ENCODE measurements at regions not wholly inside any gene's neighbourhood (a gene's known extent, or its start where the extent isn't known, plus 50 kb on each side); places are given as distances from the start of the nearest gene placed in this dataset.

- TF ChIP-seq, protein P1, sequence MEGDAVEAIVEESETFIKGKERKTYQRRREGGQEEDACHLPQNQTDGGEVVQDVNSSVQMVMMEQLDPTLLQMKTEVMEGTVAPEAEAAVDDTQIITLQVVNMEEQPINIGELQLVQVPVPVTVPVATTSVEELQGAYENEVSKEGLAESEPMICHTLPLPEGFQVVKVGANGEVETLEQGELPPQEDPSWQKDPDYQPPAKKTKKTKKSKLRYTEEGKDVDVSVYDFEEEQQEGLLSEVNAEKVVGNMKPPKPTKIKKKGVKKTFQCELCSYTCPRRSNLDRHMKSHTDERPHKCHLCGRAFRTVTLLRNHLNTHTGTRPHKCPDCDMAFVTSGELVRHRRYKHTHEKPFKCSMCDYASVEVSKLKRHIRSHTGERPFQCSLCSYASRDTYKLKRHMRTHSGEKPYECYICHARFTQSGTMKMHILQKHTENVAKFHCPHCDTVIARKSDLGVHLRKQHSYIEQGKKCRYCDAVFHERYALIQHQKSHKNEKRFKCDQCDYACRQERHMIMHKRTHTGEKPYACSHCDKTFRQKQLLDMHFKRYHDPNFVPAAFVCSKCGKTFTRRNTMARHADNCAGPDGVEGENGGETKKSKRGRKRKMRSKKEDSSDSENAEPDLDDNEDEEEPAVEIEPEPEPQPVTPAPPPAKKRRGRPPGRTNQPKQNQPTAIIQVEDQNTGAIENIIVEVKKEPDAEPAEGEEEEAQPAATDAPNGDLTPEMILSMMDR (IDR thresholded peaks at IDR 0.05): no peak
- TF ChIP-seq, protein P2, sequence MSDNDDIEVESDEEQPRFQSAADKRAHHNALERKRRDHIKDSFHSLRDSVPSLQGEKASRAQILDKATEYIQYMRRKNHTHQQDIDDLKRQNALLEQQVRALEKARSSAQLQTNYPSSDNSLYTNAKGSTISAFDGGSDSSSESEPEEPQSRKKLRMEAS (CRISPR knock-in tag; IDR thresholded peaks at IDR 0.05): no peak
- no peak for TF ChIP-seq SP1 (CRISPR knock-in tag; conservative IDR thresholded peaks at IDR 0.05)
- TF ChIP-seq, protein P3, sequence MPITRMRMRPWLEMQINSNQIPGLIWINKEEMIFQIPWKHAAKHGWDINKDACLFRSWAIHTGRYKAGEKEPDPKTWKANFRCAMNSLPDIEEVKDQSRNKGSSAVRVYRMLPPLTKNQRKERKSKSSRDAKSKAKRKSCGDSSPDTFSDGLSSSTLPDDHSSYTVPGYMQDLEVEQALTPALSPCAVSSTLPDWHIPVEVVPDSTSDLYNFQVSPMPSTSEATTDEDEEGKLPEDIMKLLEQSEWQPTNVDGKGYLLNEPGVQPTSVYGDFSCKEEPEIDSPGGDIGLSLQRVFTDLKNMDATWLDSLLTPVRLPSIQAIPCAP (CRISPR knock-in tag; IDR thresholded peaks at IDR 0.05): no peak
- TF ChIP-seq, protein P4, sequence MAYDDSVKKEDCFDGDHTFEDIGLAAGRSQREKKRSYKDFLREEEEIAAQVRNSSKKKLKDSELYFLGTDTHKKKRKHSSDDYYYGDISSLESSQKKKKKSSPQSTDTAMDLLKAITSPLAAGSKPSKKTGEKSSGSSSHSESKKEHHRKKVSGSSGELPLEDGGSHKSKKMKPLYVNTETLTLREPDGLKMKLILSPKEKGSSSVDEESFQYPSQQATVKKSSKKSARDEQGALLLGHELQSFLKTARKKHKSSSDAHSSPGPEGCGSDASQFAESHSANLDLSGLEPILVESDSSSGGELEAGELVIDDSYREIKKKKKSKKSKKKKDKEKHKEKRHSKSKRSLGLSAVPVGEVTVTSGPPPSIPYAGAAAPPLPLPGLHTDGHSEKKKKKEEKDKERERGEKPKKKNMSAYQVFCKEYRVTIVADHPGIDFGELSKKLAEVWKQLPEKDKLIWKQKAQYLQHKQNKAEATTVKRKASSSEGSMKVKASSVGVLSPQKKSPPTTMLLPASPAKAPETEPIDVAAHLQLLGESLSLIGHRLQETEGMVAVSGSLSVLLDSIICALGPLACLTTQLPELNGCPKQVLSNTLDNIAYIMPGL (CRISPR knock-in tag; IDR thresholded peaks at IDR 0.05): no peak
- no peak for TF ChIP-seq ZNF317 (CRISPR knock-in tag; IDR thresholded peaks at IDR 0.05; ENCODE audit: borderline replicate concordance, low read depth)
- TF ChIP-seq ZNF232 (CRISPR knock-in tag; IDR thresholded peaks at IDR 0.05): no peak
- TF ChIP-seq ZBTB43 (CRISPR knock-in tag; IDR thresholded peaks at IDR 0.05): no peak
- TF ChIP-seq, protein P5, sequence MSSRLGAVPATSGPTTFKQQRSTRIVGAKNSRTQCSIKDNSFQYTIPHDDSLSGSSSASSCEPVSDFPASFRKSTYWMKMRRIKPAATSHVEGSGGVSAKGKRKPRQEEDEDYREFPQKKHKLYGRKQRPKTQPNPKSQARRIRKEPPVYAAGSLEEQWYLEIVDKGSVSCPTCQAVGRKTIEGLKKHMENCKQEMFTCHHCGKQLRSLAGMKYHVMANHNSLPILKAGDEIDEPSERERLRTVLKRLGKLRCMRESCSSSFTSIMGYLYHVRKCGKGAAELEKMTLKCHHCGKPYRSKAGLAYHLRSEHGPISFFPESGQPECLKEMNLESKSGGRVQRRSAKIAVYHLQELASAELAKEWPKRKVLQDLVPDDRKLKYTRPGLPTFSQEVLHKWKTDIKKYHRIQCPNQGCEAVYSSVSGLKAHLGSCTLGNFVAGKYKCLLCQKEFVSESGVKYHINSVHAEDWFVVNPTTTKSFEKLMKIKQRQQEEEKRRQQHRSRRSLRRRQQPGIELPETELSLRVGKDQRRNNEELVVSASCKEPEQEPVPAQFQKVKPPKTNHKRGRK (CRISPR knock-in tag; IDR thresholded peaks at IDR 0.05; ENCODE audit: borderline replicate concordance): no peak
These were observed 497.2 kb upstream of the PKN2 start for GRCh38 chr1:88186911-88187310.
